RWPE2 (cell line): ENCODE measurements at regions not wholly inside any gene's neighbourhood (a gene's known extent, or its start where the extent isn't known, plus 50 kb on each side); places are given as distances from the start of the nearest gene placed in this dataset.

Experiments used
- ATAC-seq: fragments of 200-7000 bp; cut with Tn5 transposase; 3 replicates; pipeline ENCODE4 v1.9.1; 2021; ENCODE audit warnings: low read depth
- DNase-seq: peaks from one replicate; pipeline ENCODE4 v3.0.0-alpha.2; 2020; ENCODE audit warnings: low spot score
- H3K27ac ChIP-seq: fragments of 450-650 bp; 2 replicates; pipeline ENCODE4 v1.5.1; 2017; ENCODE audit warnings: mild to moderate bottlenecking; ENCODE audit not compliant: poor library complexity, severe bottlenecking
- H3K27me3 ChIP-seq: fragments of 250-450 bp; sonication (Bioruptor Pico); 2 replicates; pipeline ENCODE4 v1.5.1; 2021; ENCODE audit warnings: mild to moderate bottlenecking, moderate library complexity; ENCODE audit not compliant: insufficient read depth, poor library complexity, severe bottlenecking
- H3K36me3 ChIP-seq: fragments of 250-450 bp; sonication (Bioruptor Pico); 2 replicates; pipeline ENCODE4 v1.5.1; 2020; ENCODE audit warnings: low read depth, mild to moderate bottlenecking, moderate library complexity
- H3K4me1 ChIP-seq: fragments of 250-450 bp; sonication (Bioruptor Pico); 2 replicates; pipeline ENCODE4 v1.5.1; 2021; ENCODE audit warnings: mild to moderate bottlenecking, moderate library complexity; ENCODE audit not compliant: insufficient read depth, poor library complexity, severe bottlenecking
- H3K4me3 ChIP-seq: fragments of 250-450 bp; sonication (Bioruptor Pico); 2 replicates; pipeline ENCODE4 v1.5.1; 2021; ENCODE audit warnings: mild to moderate bottlenecking, moderate library complexity; ENCODE audit not compliant: severe bottlenecking
- H3K9me3 ChIP-seq: fragments of 250-450 bp; sonication (Bioruptor Pico); 2 replicates; pipeline ENCODE4 v1.5.1; 2021; ENCODE audit warnings: mild to moderate bottlenecking, moderate library complexity; ENCODE audit not compliant: severe bottlenecking
- CTCF ChIP-seq: fragments of 450-650 bp; IDR thresholded peaks from one replicate; pipeline ENCODE4 v1.5.1; 2017; ENCODE audit warnings: mild to moderate bottlenecking, moderate library complexity; ENCODE audit not compliant: poor library complexity, severe bottlenecking

DNA sequence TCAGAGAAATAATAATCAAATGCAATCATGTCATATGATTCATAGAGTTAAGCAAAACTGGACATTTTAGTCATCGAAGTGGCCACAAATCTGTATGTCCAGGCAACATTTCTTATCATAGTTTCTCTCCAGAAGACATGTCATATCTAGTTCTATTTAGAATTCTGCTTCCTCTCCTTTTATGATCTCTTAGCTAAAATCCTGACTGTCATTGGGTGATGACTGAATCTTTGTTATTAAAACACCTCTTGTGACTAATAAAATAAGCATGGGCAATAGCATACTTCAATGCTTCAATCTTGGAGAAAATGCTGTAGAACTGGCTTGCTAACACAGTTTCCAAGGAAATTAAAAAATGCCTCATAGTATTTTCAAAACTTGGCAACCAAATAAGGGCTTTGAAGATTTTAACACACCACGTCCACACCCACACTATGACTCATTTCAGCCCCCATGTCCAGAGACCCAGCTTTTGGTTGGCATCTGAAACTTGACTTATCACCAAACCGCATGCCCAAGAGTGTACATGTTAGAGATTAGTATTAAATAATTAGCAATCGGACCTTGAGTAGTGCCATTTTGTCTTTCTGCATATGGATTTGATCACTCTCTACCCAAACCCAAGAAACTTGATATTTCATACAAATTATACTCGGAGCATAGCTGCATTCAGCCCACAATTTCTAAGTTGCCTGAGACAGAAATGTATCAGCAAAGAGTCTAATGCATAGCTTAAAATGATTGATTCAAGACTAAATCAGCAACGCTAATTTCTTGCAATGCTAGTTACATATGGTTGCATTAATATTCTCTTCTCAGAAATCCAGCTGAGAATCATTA, 106.5 kb upstream of the ETAA1 start:
- H3K36me3 ChIP-seq, result no peaks in the 10 kb centered on the region
- no peak for TF ChIP-seq CTCF
- H3K9me3 ChIP-seq, result no peaks in the 10 kb centered on the region
- DNase-seq (peak; percentile 78), ATAC-seq (peak; percentile 82)
- H3K4me3 ChIP-seq, result no peak overlapping the region
- H3K4me1 ChIP-seq, result peaks cover 36% of the 10 kb centered on the region
- H3K27me3 ChIP-seq, result no peaks in the 10 kb centered on the region
- peak overlapping the region; percentile 100 for H3K27ac ChIP-seq

- Histone ChIP-seq H3K4me1 (peaks cover 33% of the 10 kb centered on the region), H3K9me3 (no peaks in the 10 kb centered on the region), H3K4me3 (no peak overlapping the region), H3K36me3 (no peaks in the 10 kb centered on the region), H3K27ac (no peak overlapping the region), H3K27me3 (no peaks in the 10 kb centered on the region)
- TF ChIP-seq CTCF, result no peak
- ATAC-seq (no peak), DNase-seq (no peak)
Measured at GRCh38 chr2:67294218-67294617, 102.9 kb upstream of the ETAA1 start.

DNA sequence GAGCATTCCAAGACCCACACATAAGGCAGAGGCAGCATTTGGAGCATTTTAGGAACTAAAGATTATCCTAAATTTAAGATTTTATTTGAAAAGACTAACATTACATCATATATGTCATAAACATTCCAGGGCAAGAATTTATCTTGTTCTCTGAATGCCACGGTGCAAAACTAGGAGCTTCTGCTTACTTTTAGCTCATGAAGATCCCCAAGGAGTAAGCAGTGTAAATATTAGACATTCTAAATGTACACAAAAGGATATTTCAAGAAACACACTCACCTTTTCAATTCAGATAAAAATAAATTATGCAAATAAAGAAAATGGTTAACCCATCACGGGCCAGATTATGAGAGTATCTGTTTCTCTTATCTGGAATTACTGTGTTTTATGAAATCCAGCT, 101.7 kb upstream of the ETAA1 start:
- no peak for ATAC-seq
- peak overlapping the region; percentile 12 for H3K27ac ChIP-seq
- no peak overlapping the region for H3K4me3 ChIP-seq
- peaks cover 22% of the 10 kb centered on the region for H3K4me1 ChIP-seq
- no peaks in the 10 kb centered on the region for H3K9me3 ChIP-seq
- TF ChIP-seq CTCF, result no peak
- no peaks in the 10 kb centered on the region for H3K27me3 ChIP-seq
- no peak for DNase-seq
- no peaks in the 10 kb centered on the region for H3K36me3 ChIP-seq

DNA sequence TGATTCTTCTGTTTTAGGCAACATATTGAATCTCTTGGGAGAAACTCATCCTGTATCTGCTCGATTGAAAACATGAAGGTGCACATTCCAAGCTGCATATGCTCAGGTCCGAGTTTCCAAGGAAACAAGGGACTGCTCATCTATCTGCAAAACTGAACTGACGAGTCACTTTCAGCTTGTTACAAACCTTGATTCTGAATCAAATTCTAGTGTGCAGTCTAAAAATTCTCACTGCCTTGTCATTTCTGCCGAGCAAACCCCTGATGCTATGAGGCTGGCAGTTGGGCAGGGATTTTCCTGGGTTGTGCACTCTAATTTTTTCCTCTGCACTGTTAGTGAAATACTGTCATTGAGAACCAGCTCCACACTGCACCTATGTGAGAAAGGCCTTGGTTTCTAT, 101.3 kb upstream of the ETAA1 start:
- TF ChIP-seq CTCF, result no peak
- Histone ChIP-seq H3K4me3 (no peak overlapping the region), H3K27ac (peak overlapping the region; percentile 12), H3K9me3 (no peaks in the 10 kb centered on the region), H3K4me1 (peaks cover 20% of the 10 kb centered on the region), H3K36me3 (no peaks in the 10 kb centered on the region), H3K27me3 (no peaks in the 10 kb centered on the region)
- peak; percentile 58; the same call in 1 of the 3 replicates for ATAC-seq
- DNase-seq, result no peak

DNA sequence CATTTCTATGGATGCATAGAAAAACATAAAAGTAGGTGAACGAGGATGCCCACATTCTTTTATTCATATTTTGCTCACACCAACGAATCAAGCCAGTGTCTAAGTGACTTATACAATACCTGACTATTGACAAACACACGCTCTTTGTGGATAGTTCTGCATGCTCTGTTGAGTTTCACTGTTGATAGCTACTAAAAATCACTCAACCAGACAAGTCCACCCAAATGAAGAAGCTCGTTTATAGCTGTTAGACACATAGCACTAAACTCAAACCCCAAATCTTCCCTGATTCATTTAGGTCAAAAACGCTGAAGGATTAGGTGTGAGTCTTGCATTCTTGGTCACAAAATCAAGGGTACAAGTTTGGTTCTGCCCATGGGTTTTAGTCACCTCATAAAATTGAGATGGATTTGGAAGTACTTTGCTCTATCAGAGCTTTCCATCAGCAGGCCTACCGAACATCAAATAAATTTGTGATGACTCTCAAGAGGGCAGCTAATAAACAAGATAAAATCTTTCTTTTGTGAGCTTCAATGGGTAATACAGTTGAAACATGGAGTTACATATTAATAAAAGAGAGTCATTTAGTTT, 92.7 kb upstream of the ETAA1 start:
- H3K4me1 ChIP-seq, result no peaks in the 10 kb centered on the region
- no peak for DNase-seq
- no peak overlapping the region for H3K4me3 ChIP-seq
- H3K27me3 ChIP-seq, result no peaks in the 10 kb centered on the region
- H3K27ac ChIP-seq, result no peak overlapping the region
- H3K36me3 ChIP-seq, result no peaks in the 10 kb centered on the region
- no peaks in the 10 kb centered on the region for H3K9me3 ChIP-seq
- no peak for ATAC-seq
- TF ChIP-seq CTCF, result no peak
